Osteoblast (primary cell): ENCODE measurements at regions not wholly inside any gene's neighbourhood (a gene's known extent, or its start where the extent isn't known, plus 50 kb on each side); places are given as distances from the start of the nearest gene placed in this dataset.

ENCODE experiments used
- DNase-seq: peaks from one replicate; pipeline ENCODE4 v3.0.0; 2011; ENCODE audit warnings: low spot score, mixed read lengths; ENCODE audit not compliant: insufficient read length; ENCODE audit errors: missing footprints
- H2AFZ ChIP-seq: 2 replicates; pipeline ENCODE4 v1.6.0; 2011; ENCODE audit warnings: mild to moderate bottlenecking, low read length
- H3K27ac ChIP-seq: 2 replicates; pipeline ENCODE4 v1.5.1; 2011; ENCODE audit warnings: mild to moderate bottlenecking, low read depth, low read length, moderate library complexity
- H3K27me3 ChIP-seq: 2 replicates; pipeline ENCODE4 v1.6.0; 2012; ENCODE audit warnings: mild to moderate bottlenecking, control low read depth, inconsistent platforms, low read length, moderate library complexity; ENCODE audit not compliant: insufficient read depth
- H3K36me3 ChIP-seq: 2 replicates; pipeline ENCODE4 v1.5.1; 2011; ENCODE audit warnings: mild to moderate bottlenecking, low read length, control low read depth, moderate library complexity; ENCODE audit not compliant: insufficient read depth
- H3K4me1 ChIP-seq: 2 replicates; pipeline ENCODE4 v1.5.1; 2011; ENCODE audit warnings: mild to moderate bottlenecking, low read length, control low read depth, moderate library complexity; ENCODE audit not compliant: insufficient read depth
- H3K4me2 ChIP-seq: 2 replicates; pipeline ENCODE4 v1.6.0; 2011; ENCODE audit warnings: mild to moderate bottlenecking, low read length; ENCODE audit not compliant: insufficient read depth
- H3K4me3 ChIP-seq: fragments of 200-600 bp; sonication (generic); 3 replicates; pipeline ENCODE4 v1.5.1; 2012; ENCODE audit warnings: mild to moderate bottlenecking, low read length, inconsistent platforms; ENCODE audit not compliant: insufficient read depth
- H3K79me2 ChIP-seq: 2 replicates; pipeline ENCODE4 v1.6.0; 2012; ENCODE audit warnings: mild to moderate bottlenecking, low read length, control low read depth, inconsistent platforms; ENCODE audit not compliant: insufficient read depth
- H3K9me3 ChIP-seq: 2 replicates; pipeline ENCODE4 v1.5.1; 2011; ENCODE audit warnings: low read depth, low read length, control low read depth
- H4K20me1 ChIP-seq: 2 replicates; pipeline ENCODE4 v1.6.0; 2012; ENCODE audit warnings: mild to moderate bottlenecking, low read length, control low read depth; ENCODE audit not compliant: insufficient read depth
- CTCF ChIP-seq: IDR thresholded peaks from 2 replicates; pipeline ENCODE4 v1.5.1; 2011; ENCODE audit warnings: mild to moderate bottlenecking, low read depth, low read length, moderate library complexity; ENCODE audit errors: extremely low read depth

DNA sequence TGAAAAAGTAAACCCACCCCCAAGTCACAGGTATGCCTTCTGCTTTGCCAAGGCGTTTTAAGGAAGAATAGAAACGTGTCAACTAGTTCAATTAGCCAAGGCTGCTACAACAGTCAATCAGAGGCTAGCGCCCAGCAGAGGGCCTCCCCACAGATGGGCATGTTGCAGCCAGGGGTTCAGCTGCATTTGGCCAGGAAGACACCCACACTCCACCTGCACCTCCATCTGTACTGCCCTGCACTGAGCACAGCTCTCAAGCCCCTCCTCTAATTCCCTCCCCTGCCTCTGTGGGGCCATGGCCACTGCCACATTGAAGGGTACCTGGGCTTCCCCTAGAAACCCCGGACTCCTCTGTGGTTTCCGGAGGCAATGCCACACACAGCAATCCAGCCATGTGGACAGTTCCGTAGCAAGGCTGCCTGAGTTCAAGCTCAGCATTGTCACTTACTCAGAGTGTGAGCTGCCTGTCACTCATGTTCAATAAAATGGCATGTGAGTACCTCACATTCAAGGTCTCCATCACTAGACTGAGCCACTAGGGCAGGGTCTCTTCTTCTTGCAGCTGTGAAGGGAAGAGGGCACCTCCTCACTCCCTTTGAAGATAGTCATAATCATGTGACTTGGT is 248.4 kb downstream of the IRX2 start:
- no peak for TF ChIP-seq CTCF
- H3K4me3 ChIP-seq: no peak overlapping the region
- no peak overlapping the region for H2AFZ ChIP-seq
- no peaks in the 10 kb centered on the region for H3K27me3 ChIP-seq
- H3K4me2 ChIP-seq: no peak overlapping the region
- no peaks in the 10 kb centered on the region for H3K36me3 ChIP-seq
- H3K79me2 ChIP-seq: no peaks in the 10 kb centered on the region
- DNase-seq: no peak
- H4K20me1 ChIP-seq: no peaks in the 10 kb centered on the region
- H3K4me1 ChIP-seq: no peaks in the 10 kb centered on the region
- peaks cover 3% of the 10 kb centered on the region for H3K9me3 ChIP-seq
- H3K27ac ChIP-seq: no peak overlapping the region

DNA sequence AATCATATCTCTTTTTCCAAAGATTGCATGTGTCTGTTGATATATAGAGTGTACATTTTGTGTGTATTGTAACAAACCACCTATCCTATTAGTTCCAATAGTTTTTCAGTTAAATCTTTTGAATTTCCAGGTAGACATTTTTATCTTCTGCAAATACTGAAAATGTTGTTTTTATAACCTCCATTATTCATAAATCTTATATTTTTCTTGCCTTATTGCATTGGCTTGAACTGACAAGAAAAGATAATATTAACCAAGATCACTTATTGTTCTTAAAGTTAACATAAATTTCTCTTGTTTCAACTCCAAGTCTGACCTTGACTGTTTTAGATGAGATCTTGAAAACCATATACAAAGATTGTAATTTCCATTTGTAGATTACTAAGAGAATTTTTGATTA is 251.6 kb downstream of the IRX2 start:
- H3K27ac ChIP-seq: no peak overlapping the region
- H3K27me3 ChIP-seq: no peaks in the 10 kb centered on the region
- H3K36me3 ChIP-seq: no peaks in the 10 kb centered on the region
- no peak overlapping the region for H3K4me3 ChIP-seq
- no peak overlapping the region for H3K4me2 ChIP-seq
- H2AFZ ChIP-seq: no peak overlapping the region
- no peaks in the 10 kb centered on the region for H3K79me2 ChIP-seq
- no peaks in the 10 kb centered on the region for H4K20me1 ChIP-seq
- no peaks in the 10 kb centered on the region for H3K4me1 ChIP-seq
- TF ChIP-seq CTCF: no peak
- peaks cover 3% of the 10 kb centered on the region for H3K9me3 ChIP-seq
- no peak for DNase-seq

DNA sequence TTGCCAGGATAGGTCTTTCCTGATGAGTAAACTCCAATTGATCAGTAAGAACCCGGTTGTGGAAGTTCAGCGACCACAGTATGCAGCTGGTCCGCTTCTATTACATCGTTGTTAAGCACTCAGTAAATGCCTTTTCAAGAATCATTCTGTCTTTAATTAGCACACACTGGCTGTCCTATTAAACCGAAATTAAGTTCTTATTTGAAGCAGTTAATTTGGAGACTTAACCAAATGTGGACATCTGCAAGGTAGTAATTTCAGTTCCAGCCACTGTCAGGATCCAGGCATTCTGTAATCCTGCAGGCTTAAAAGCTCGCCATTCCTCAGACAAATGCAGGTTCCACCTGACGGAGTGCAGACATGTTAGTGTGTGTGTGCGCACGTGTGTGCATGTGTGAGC is 254.6 kb downstream of the IRX2 start:
- Histone ChIP-seq H3K79me2 (no peaks in the 10 kb centered on the region), H3K4me1 (no peaks in the 10 kb centered on the region), H3K4me2 (no peak overlapping the region), H3K4me3 (no peak overlapping the region), H2AFZ (no peak overlapping the region), H3K27ac (no peak overlapping the region), H3K27me3 (no peaks in the 10 kb centered on the region), H4K20me1 (no peaks in the 10 kb centered on the region), H3K36me3 (no peaks in the 10 kb centered on the region), H3K9me3 (peaks cover 11% of the 10 kb centered on the region)
- DNase-seq: no peak
- TF ChIP-seq CTCF: no peak

GRCh38 chr5:2496126-2496525 is 255.4 kb downstream of the IRX2 start:
- Histone ChIP-seq H3K27me3 (no peaks in the 10 kb centered on the region), H3K36me3 (no peaks in the 10 kb centered on the region), H2AFZ (no peak overlapping the region), H3K4me2 (no peak overlapping the region), H3K4me3 (no peak overlapping the region), H3K4me1 (no peaks in the 10 kb centered on the region), H4K20me1 (no peaks in the 10 kb centered on the region), H3K79me2 (no peaks in the 10 kb centered on the region), H3K27ac (no peak overlapping the region), H3K9me3 (peaks cover 11% of the 10 kb centered on the region)
- DNase-seq: no peak
- TF ChIP-seq CTCF: no peak
